Peyer's patch (tissue), 4 donors: ENCODE measurements at regions not wholly inside any gene's neighbourhood (a gene's known extent, or its start where the extent isn't known, plus 50 kb on each side); places are given as distances from the start of the nearest gene placed in this dataset.

Experiments used
- DNase-seq, 3 donors: peaks; one replicate each; pipeline ENCODE4 v3.0.0-alpha.2; 2017 to 2019
- H3K27ac ChIP-seq, 4 donors: fragments of 200-600 bp; sonication (generic); one replicate each; pipeline ENCODE4 v1.5.1; 2016 to 2019
- H3K27me3 ChIP-seq, 2 donors: fragments of 200-600 bp; sonication (generic); one replicate each; pipeline ENCODE4 v1.5.1; 2019
- H3K36me3 ChIP-seq, 3 donors: fragments of 200-600 bp; sonication (generic); one replicate each; pipeline ENCODE4 v1.5.1; 2016 to 2019
- H3K4me1 ChIP-seq, 4 donors: fragments of 200-600 bp; sonication (generic); one replicate each; pipeline ENCODE4 v1.5.1; 2016 to 2019
- H3K4me3 ChIP-seq, 4 donors: fragments of 200-600 bp; sonication (generic); 1 replicate in 3 of 4; 2 replicates in 1 of 4; pipeline ENCODE4 v1.5.1; 2016 to 2019; ENCODE audit warnings: mild to moderate bottlenecking in 1 of 4
- H3K9me3 ChIP-seq, 4 donors: fragments of 200-600 bp; sonication (generic); one replicate each; pipeline ENCODE4 v1.5.1; 2016 to 2019; ENCODE audit warnings: mild to moderate bottlenecking in 1 of 4
- POLR2A ChIP-seq, 2 donors: fragments of 450-650 bp; IDR thresholded peaks; one replicate each; pipeline ENCODE4 v1.5.1; 2017; ENCODE audit warnings: antibody characterized with exemption in 2 of 2, mild to moderate bottlenecking in 2 of 2, moderate library complexity in 2 of 2
- TF ChIP-seq, protein P1 (sequence below), 6 experiments: fragments of 450-650 bp in 4 of 6; fragments of 200-600 bp in 2 of 6; sonication (generic) in 1 of 6; IDR thresholded peaks; one replicate each; pipeline ENCODE4 v1.5.1; 2017 to 2019; ENCODE audit warnings: antibody characterized with exemption in 6 of 6, mild to moderate bottlenecking in 3 of 6, moderate library complexity in 1 of 6

- Histone ChIP-seq H3K27me3 (no peaks in the 10 kb centered on the region), H3K9me3 (no peaks in the 10 kb centered on the region), H3K36me3 (no peaks in the 10 kb centered on the region), H3K27ac (no peak overlapping the region), H3K4me1 (peaks cover 0 to 8% (median 0%) of the 10 kb centered on the region in 4 donors), H3K4me3 (no peak overlapping the region)
- no peak for DNase-seq
- TF ChIP-seq POLR2A (IDR thresholded peaks at IDR 0.05): no peak
- TF ChIP-seq, protein P1, sequence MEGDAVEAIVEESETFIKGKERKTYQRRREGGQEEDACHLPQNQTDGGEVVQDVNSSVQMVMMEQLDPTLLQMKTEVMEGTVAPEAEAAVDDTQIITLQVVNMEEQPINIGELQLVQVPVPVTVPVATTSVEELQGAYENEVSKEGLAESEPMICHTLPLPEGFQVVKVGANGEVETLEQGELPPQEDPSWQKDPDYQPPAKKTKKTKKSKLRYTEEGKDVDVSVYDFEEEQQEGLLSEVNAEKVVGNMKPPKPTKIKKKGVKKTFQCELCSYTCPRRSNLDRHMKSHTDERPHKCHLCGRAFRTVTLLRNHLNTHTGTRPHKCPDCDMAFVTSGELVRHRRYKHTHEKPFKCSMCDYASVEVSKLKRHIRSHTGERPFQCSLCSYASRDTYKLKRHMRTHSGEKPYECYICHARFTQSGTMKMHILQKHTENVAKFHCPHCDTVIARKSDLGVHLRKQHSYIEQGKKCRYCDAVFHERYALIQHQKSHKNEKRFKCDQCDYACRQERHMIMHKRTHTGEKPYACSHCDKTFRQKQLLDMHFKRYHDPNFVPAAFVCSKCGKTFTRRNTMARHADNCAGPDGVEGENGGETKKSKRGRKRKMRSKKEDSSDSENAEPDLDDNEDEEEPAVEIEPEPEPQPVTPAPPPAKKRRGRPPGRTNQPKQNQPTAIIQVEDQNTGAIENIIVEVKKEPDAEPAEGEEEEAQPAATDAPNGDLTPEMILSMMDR (IDR thresholded peaks at IDR 0.05): no peak
Measured at GRCh38 chr9:86705490-86705889, 241.8 kb downstream of the GAS1 start.

- Histone ChIP-seq H3K27me3 (no peaks in the 10 kb centered on the region), H3K27ac (no peak overlapping the region), H3K9me3 (no peaks in the 10 kb centered on the region), H3K4me3 (no peak overlapping the region), H3K36me3 (no peaks in the 10 kb centered on the region), H3K4me1 (peaks cover 0 to 10% (median 0%) of the 10 kb centered on the region in 4 donors)
- DNase-seq: no peak
- no peak for TF ChIP-seq POLR2A (IDR thresholded peaks at IDR 0.05)
- TF ChIP-seq, protein P1 (IDR thresholded peaks at IDR 0.05): no peak
Measured at GRCh38 chr9:86703346-86703745, 244.0 kb downstream of the GAS1 start.

- Histone ChIP-seq H3K9me3 (no peaks in the 10 kb centered on the region), H3K36me3 (no peaks in the 10 kb centered on the region), H3K27me3 (no peaks in the 10 kb centered on the region), H3K27ac (no peak overlapping the region), H3K4me1 (peaks cover 0 to 10% (median 0%) of the 10 kb centered on the region in 4 donors), H3K4me3 (no peak overlapping the region)
- DNase-seq: no peak
- TF ChIP-seq POLR2A (IDR thresholded peaks at IDR 0.05): no peak
- TF ChIP-seq, protein P1 (IDR thresholded peaks at IDR 0.05): no peak
Measured at GRCh38 chr9:86700629-86701028, 246.7 kb downstream of the GAS1 start.

- Histone ChIP-seq H3K9me3 (no peaks in the 10 kb centered on the region), H3K27me3 (no peaks in the 10 kb centered on the region), H3K27ac (no peak overlapping the region), H3K4me1 (peaks cover 0 to 10% (median 0%) of the 10 kb centered on the region in 4 donors), H3K36me3 (no peaks in the 10 kb centered on the region), H3K4me3 (no peak overlapping the region)
- no peak for DNase-seq
- TF ChIP-seq, protein P1 (IDR thresholded peaks at IDR 0.05): no peak
- TF ChIP-seq POLR2A (IDR thresholded peaks at IDR 0.05): no peak
Measured at GRCh38 chr9:86697999-86698398, 249.3 kb downstream of the GAS1 start.

DNA sequence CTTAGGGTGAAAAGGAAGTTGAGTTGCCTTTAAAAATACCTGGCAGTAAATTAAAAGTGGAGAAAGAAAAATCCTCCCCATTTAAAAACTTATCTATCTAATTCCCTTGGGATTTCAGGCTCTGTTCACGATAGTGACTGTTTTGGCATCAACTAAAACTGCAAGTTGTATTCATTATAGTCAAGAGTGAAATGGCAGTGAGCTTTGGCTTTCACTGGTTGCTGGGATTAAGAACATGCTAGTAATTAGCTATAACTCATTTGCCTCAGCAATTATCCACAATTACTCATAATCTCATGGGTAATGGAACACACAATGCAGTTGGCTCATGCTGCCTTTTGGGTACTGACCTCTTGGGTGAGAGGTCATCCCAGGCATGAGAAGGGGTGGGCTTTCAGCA, 250.1 kb downstream of the GAS1 start:
- Histone ChIP-seq H3K27me3 (no peaks in the 10 kb centered on the region), H3K27ac (no peak overlapping the region), H3K36me3 (no peaks in the 10 kb centered on the region), H3K9me3 (no peaks in the 10 kb centered on the region), H3K4me3 (no peak overlapping the region), H3K4me1 (peaks cover 0 to 10% (median 0%) of the 10 kb centered on the region in 4 donors)
- DNase-seq: no peak
- TF ChIP-seq, protein P1 (IDR thresholded peaks at IDR 0.05): no peak
- no peak for TF ChIP-seq POLR2A (IDR thresholded peaks at IDR 0.05)

- Histone ChIP-seq H3K4me3 (no peak overlapping the region), H3K27ac (no peak overlapping the region), H3K27me3 (no peaks in the 10 kb centered on the region), H3K4me1 (peaks cover 0 to 8% (median 0%) of the 10 kb centered on the region in 4 donors), H3K9me3 (no peaks in the 10 kb centered on the region), H3K36me3 (no peaks in the 10 kb centered on the region)
- TF ChIP-seq POLR2A (IDR thresholded peaks at IDR 0.05): no peak
- TF ChIP-seq, protein P1 (IDR thresholded peaks at IDR 0.05): no peak
- no peak for DNase-seq
Measured at GRCh38 chr9:86695910-86696424, 251.3 kb downstream of the GAS1 start.
